A549 (cell line): ENCODE measurements at regions not wholly inside any gene's neighbourhood (a gene's known extent, or its start where the extent isn't known, plus 50 kb on each side); places are given as distances from the start of the nearest gene placed in this dataset.

Experiments used
- ATAC-seq, 2 experiments: fragments of 200-7000 bp in 1 of 2; fragments of >200 bp in 1 of 2; cut with Nextera tagmentation in 1 of 2; cut with Tn5 transposase in 1 of 2; 3 replicates each; pipeline versions ENCODE4 v1.8.0 to v1.9.1; 2018 to 2020; ENCODE audit warnings: mild to moderate bottlenecking in 1 of 2, moderate library complexity in 1 of 2
- CTCF ChIA-PET: fragments of 300-600 bp; sonication (Branson Sonifier 250); formaldehyde crosslinking; extraction: SDS; loops from one replicate; lab custom pipeline; 2021; ENCODE audit warnings: antibody characterized with exemption, inconsistent platforms; lab: Yijun Ruan, JAX
- POLR2A ChIA-PET: fragments of 350-600 bp; formaldehyde crosslinking; extraction: SDS; loops from one replicate; lab custom pipeline; 2021; ENCODE audit warnings: antibody characterized with exemption, inconsistent platforms; lab: Yijun Ruan, JAX
- DNase-seq, 2 experiments: peaks; one replicate each; pipeline versions ENCODE4 v3.0.0 to v3.0.0-alpha.2; 2011 to 2016; ENCODE audit warnings: low read depth in 1 of 2, low spot score in 1 of 2
- FAIRE-seq: peaks from 2 replicates; lab custom pipeline; 2011; peaks lifted over from hg19 to GRCh38; lab: Jason Lieb, UNC
- H3K27ac ChIP-seq, 2 experiments: fragments of >200 bp; sonication (Bioruptor Twin); formaldehyde crosslinking; 3 replicates each; pipeline ENCODE4 v1.5.1; 2016 to 2017
- H3K4me1 ChIP-seq: fragments of >200 bp; sonication (Bioruptor Twin); formaldehyde crosslinking; 3 replicates; pipeline ENCODE4 v1.6.1; 2016
- H3K4me2 ChIP-seq: fragments of >200 bp; sonication (Bioruptor Twin); formaldehyde crosslinking; 3 replicates; pipeline ENCODE4 v1.6.1; 2016
- H3K4me3 ChIP-seq: fragments of >200 bp; sonication (Bioruptor Twin); formaldehyde crosslinking; 3 replicates; pipeline ENCODE4 v1.5.1; 2016
- H3K9me3 ChIP-seq: fragments of >200 bp; sonication (Bioruptor Twin); formaldehyde crosslinking; 3 replicates; pipeline ENCODE4 v1.6.1; 2016
- BCL3 ChIP-seq: fragments of >200 bp; sonication (Bioruptor Twin); formaldehyde crosslinking; IDR thresholded peaks from 3 replicates; pipeline ENCODE4 v1.6.1; 2016
- CBX2 ChIP-seq: fragments of 200-600 bp; sonication (generic); IDR thresholded peaks from 2 replicates; pipeline ENCODE4 v1.6.1; 2016; ENCODE audit warnings: low read depth, mild to moderate bottlenecking, borderline replicate concordance
- CHD2 ChIP-seq: fragments of 150-350 bp; IDR thresholded peaks from 2 replicates; pipeline ENCODE4 v1.6.1; 2014; ENCODE audit warnings: low read length; ENCODE audit not compliant: partially characterized antibody
- E2F6 ChIP-seq: IDR thresholded peaks from 2 replicates; pipeline ENCODE4 v1.6.1; 2012; ENCODE audit warnings: low read depth, borderline replicate concordance
- EP300 ChIP-seq, 2 experiments: fragments of >200 bp; sonication (Bioruptor Twin); formaldehyde crosslinking; IDR thresholded peaks; 2 replicates in 1 of 2; 3 replicates in 1 of 2; pipeline ENCODE4 v1.6.1; 2016 to 2017
- FOSL2 ChIP-seq, 2 experiments: fragments of 450-650 bp in 1 of 2; fragments of >200 bp in 1 of 2; sonication (Bioruptor Twin) in 1 of 2; formaldehyde crosslinking; IDR thresholded peaks; 2 replicates each; pipeline versions ENCODE4 v1.5.0 to v1.6.1; 2016 to 2020; ENCODE audit warnings: mild to moderate bottlenecking in 1 of 2, moderate library complexity in 1 of 2
- FOXS1 ChIP-seq: fragments of 250-450 bp; sonication (Bioruptor Pico); IDR thresholded peaks from 2 replicates; pipeline ENCODE4 v1.5.0; 2020; ENCODE audit warnings: mild to moderate bottlenecking, moderate library complexity
- HOXB5 ChIP-seq: fragments of 250-450 bp; sonication (Bioruptor Pico); IDR thresholded peaks from 2 replicates; pipeline ENCODE4 v1.5.0; 2020; ENCODE audit warnings: mild to moderate bottlenecking, moderate library complexity
- MAFK ChIP-seq: fragments of 450-650 bp; IDR thresholded peaks from 2 replicates; pipeline ENCODE4 v1.6.1; 2014; ENCODE audit not compliant: partially characterized antibody
- NFE2L2 ChIP-seq: fragments of 150-350 bp; conservative IDR thresholded peaks from 2 replicates; pipeline ENCODE4 v1.6.1; 2014; ENCODE audit warnings: low read length
- PBX3 ChIP-seq: IDR thresholded peaks from 2 replicates; pipeline ENCODE4 v1.6.1; 2012
- POLR2A ChIP-seq: IDR thresholded peaks from 2 replicates; pipeline ENCODE4 v1.6.1; 2012; ENCODE audit warnings: mild to moderate bottlenecking, low read length
- RAD21 ChIP-seq, 2 experiments: fragments of >200 bp in 1 of 2; sonication (Bioruptor Twin) in 1 of 2; formaldehyde crosslinking in 1 of 2; IDR thresholded peaks in 1 of 2; conservative IDR thresholded peaks in 1 of 2; 2 replicates in 1 of 2; 3 replicates in 1 of 2; pipeline ENCODE4 v1.6.1; 2012 to 2018; ENCODE audit warnings: inconsistent platforms in 1 of 2
- RARB ChIP-seq: fragments of 250-450 bp; sonication (Bioruptor Pico); IDR thresholded peaks from 2 replicates; pipeline ENCODE4 v1.8.0; 2021; ENCODE audit warnings: mild to moderate bottlenecking, moderate library complexity
- RCOR1 ChIP-seq: fragments of 150-350 bp; IDR thresholded peaks from 2 replicates; pipeline ENCODE4 v1.6.1; 2014; ENCODE audit warnings: antibody characterized with exemption, low read length, low read depth
- SMC3 ChIP-seq: fragments of >200 bp; sonication (Bioruptor Twin); formaldehyde crosslinking; IDR thresholded peaks from 3 replicates; pipeline ENCODE4 v1.6.1; 2018; ENCODE audit warnings: inconsistent platforms
- TFCP2L1 ChIP-seq: fragments of 250-450 bp; sonication (Bioruptor Pico); IDR thresholded peaks from 2 replicates; pipeline ENCODE4 v1.5.0; 2021; ENCODE audit warnings: mild to moderate bottlenecking
- TP53 ChIP-seq: fragments of 250-450 bp; sonication (Bioruptor Pico); IDR thresholded peaks from 2 replicates; pipeline ENCODE4 v1.5.0; 2021; ENCODE audit warnings: mild to moderate bottlenecking, moderate library complexity
- USF2 ChIP-seq: fragments of 450-650 bp; IDR thresholded peaks from 2 replicates; pipeline ENCODE4 v1.6.1; 2014; ENCODE audit warnings: antibody characterized with exemption
- ZFP36 ChIP-seq: fragments of 450-650 bp; IDR thresholded peaks from 2 replicates; pipeline ENCODE4 v1.6.1; 2014; ENCODE audit warnings: borderline replicate concordance; ENCODE audit not compliant: partially characterized antibody
- ZNF302 ChIP-seq: fragments of 250-450 bp; sonication (Bioruptor Pico); IDR thresholded peaks from 2 replicates; pipeline ENCODE4 v1.9.0; 2021; ENCODE audit warnings: inconsistent platforms, mild to moderate bottlenecking, moderate library complexity
- WGBS: methylation state at CpG from one replicate; pipeline ENCODE4 v1.1.6; 2017; ENCODE audit errors: missing lambda C conversion rate; 5-methylcytosine and 5-hydroxymethylcytosine counted together
- TF ChIP-seq, protein P1 (sequence below): fragments of 150-350 bp; IDR thresholded peaks from 2 replicates; pipeline ENCODE4 v1.6.1; 2014; ENCODE audit warnings: low read depth, mild to moderate bottlenecking, low read length

- H3K9me3 ChIP-seq = 0 out of 3 replicates have a peak, but pooled peaks cover 5% of the 10 kb centered on the region
- no peak for ATAC-seq
- H3K4me2 ChIP-seq = no peak overlapping the region
- no peak for TF ChIP-seq TFCP2L1 (CRISPR knock-in tag)
- TF ChIP-seq RCOR1 = no peak
- TF ChIP-seq SMC3 = no peak
- TF ChIP-seq RAD21 (conservative IDR thresholded peaks at IDR 0.05 in 1 of 2, IDR thresholded peaks at IDR 0.05 in 1 of 2) = no peak
- TF ChIP-seq BCL3 = no peak
- TF ChIP-seq HOXB5 (CRISPR knock-in tag) = no peak
- TF ChIP-seq USF2 = no peak
- no peak for TF ChIP-seq NFE2L2
- TF ChIP-seq E2F6 = no peak
- no peak for TF ChIP-seq ZFP36
- no peak for TF ChIP-seq EP300 (IDR thresholded peaks at IDR 0.05)
- no peak for TF ChIP-seq FOXS1 (CRISPR knock-in tag)
- TF ChIP-seq CBX2 = no peak
- no peak for TF ChIP-seq PBX3
- no peak for TF ChIP-seq CHD2
- TF ChIP-seq TP53 (CRISPR knock-in tag) = no peak
- no peak for DNase-seq
- no peak for FAIRE-seq
- 5% methylated on average over 4 of the region's 4 CpGs for WGBS
- H3K4me1 ChIP-seq = no peaks in the 10 kb centered on the region
- no peak overlapping the region for H3K4me3 ChIP-seq
- POLR2A ChIA-PET = no interaction called here
- H3K27ac ChIP-seq = no peak overlapping the region
- CTCF ChIA-PET = no interaction called here
These were observed 304.3 kb upstream of the CTNND2 start for GRCh38 chr5:12208366-12209100.

GRCh38 chr5:12204761-12205160, 300.5 kb upstream of the CTNND2 start:
- Histone ChIP-seq H3K4me2 (no peak overlapping the region), H3K4me3 (no peak overlapping the region), H3K9me3 (0 out of 3 replicates have a peak, but pooled peaks cover 5% of the 10 kb centered on the region), H3K4me1 (no peaks in the 10 kb centered on the region), H3K27ac (no peak overlapping the region)
- FAIRE-seq = no peak
- ChIA-PET POLR2A (no interaction called here), CTCF (no interaction called here)
- no peak for ATAC-seq
- 14% methylated on average over 2 of the region's 2 CpGs for WGBS
- DNase-seq = no peak
- TF ChIP-seq SMC3 (no peak), FOSL2 (IDR thresholded peaks at IDR 0.05) (no peak), FOSL2 (CRISPR knock-in tag; IDR thresholded peaks at IDR 0.05) (peak; percentile 48)

DNA sequence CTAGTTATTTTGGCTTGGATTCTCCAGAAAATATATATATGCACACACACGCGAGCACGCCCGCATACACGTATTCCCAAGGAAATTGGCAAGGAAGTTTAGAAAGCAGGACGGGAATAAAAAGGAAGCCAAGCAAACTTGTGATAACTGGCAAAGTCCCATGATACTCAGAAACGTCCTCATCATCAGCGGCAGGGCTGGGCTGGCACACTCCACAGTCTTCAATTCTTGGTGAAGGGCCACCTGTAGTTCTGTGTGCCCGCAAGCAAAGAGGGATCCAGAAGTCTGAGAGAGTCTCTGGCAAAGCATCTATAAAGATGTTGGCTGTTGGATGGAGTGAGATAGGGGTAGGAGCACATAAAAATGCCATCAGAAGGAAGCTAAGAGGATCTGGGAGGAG, 289.3 kb upstream of the CTNND2 start:
- FAIRE-seq (no peak), ATAC-seq (no peak), DNase-seq (no peak)
- H3K4me3 ChIP-seq = no peak overlapping the region
- no peak overlapping the region for H3K4me2 ChIP-seq
- no peaks in the 10 kb centered on the region for H3K9me3 ChIP-seq
- ChIA-PET POLR2A (no interaction called here), CTCF (no interaction called here)
- no peaks in the 10 kb centered on the region for H3K4me1 ChIP-seq
- WGBS = 62% methylated on average over 9 of the region's 9 CpGs
- H3K27ac ChIP-seq = no peak overlapping the region
- no peak for TF ChIP-seq ZNF302 (CRISPR knock-in tag)
- TF ChIP-seq RARB = no peak
- no peak for TF ChIP-seq FOXS1 (CRISPR knock-in tag)
- TF ChIP-seq, protein P1, sequence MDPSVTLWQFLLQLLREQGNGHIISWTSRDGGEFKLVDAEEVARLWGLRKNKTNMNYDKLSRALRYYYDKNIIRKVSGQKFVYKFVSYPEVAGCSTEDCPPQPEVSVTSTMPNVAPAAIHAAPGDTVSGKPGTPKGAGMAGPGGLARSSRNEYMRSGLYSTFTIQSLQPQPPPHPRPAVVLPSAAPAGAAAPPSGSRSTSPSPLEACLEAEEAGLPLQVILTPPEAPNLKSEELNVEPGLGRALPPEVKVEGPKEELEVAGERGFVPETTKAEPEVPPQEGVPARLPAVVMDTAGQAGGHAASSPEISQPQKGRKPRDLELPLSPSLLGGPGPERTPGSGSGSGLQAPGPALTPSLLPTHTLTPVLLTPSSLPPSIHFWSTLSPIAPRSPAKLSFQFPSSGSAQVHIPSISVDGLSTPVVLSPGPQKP = no peak
- no peak for TF ChIP-seq MAFK
- TF ChIP-seq POLR2A = no peak
- TF ChIP-seq, all 56 proteins: peak for 0
